H9 (cell line): ENCODE measurements at regions not wholly inside any gene's neighbourhood (a gene's known extent, or its start where the extent isn't known, plus 50 kb on each side); places are given as distances from the start of the nearest gene placed in this dataset.

Experiments used
- DNase-seq: peaks from one replicate; pipeline ENCODE4 v3.0.0-alpha.2; 2017
- H2AFZ ChIP-seq: one replicate; pipeline ENCODE4 v1.6.1; 2013; ENCODE audit warnings: mild to moderate bottlenecking, low read length, control low read depth, moderate library complexity
- H2AK5ac ChIP-seq: 2 replicates; pipeline ENCODE4 v1.6.1; 2013; ENCODE audit warnings: low read length, control low read depth, mixed read lengths; ENCODE audit not compliant: insufficient read length
- H2BK120ac ChIP-seq: one replicate; pipeline ENCODE4 v1.6.1; 2013; ENCODE audit warnings: low read depth, mild to moderate bottlenecking, low read length, control low read depth, inconsistent platforms; ENCODE audit not compliant: poor library complexity, severe bottlenecking
- H2BK12ac ChIP-seq: 2 replicates; pipeline ENCODE4 v1.6.1; 2013; ENCODE audit warnings: low read length, control low read depth, mixed read lengths, low read depth; ENCODE audit not compliant: insufficient read length
- H2BK15ac ChIP-seq: 2 replicates; pipeline ENCODE4 v1.6.1; 2013; ENCODE audit warnings: low read depth, low read length, control low read depth
- H2BK20ac ChIP-seq: one replicate; pipeline ENCODE4 v1.6.1; 2013; ENCODE audit warnings: low read depth, mild to moderate bottlenecking, low read length, control low read depth, inconsistent platforms; ENCODE audit not compliant: poor library complexity, severe bottlenecking
- H2BK5ac ChIP-seq: 2 replicates; pipeline ENCODE4 v1.6.1; 2013; ENCODE audit warnings: low read length, control low read depth, mixed read lengths; ENCODE audit not compliant: insufficient read length
- H3K14ac ChIP-seq: 2 replicates; pipeline ENCODE4 v1.6.1; 2013; ENCODE audit warnings: low read length, control low read depth; ENCODE audit not compliant: insufficient read depth
- H3K18ac ChIP-seq: 2 replicates; pipeline ENCODE4 v1.6.1; 2013; ENCODE audit warnings: low read depth, mild to moderate bottlenecking, mixed read lengths, low read length, control low read depth; ENCODE audit not compliant: insufficient read length
- H3K23ac ChIP-seq: 2 replicates; pipeline ENCODE4 v1.6.1; 2013; ENCODE audit warnings: low read length, control low read depth, mixed read lengths, low read depth; ENCODE audit not compliant: insufficient read length
- H3K23me2 ChIP-seq: 2 replicates; pipeline ENCODE4 v1.6.1; 2013; ENCODE audit warnings: low read depth, mild to moderate bottlenecking, mixed read lengths, low read length, control low read depth; ENCODE audit not compliant: insufficient read length, poor library complexity, severe bottlenecking
- H3K27ac ChIP-seq: 2 replicates; pipeline ENCODE4 v1.5.1; 2013; ENCODE audit warnings: low read length, control low read depth, mixed read lengths, low read depth; ENCODE audit not compliant: insufficient read length
- H3K27me3 ChIP-seq: 2 replicates; pipeline ENCODE4 v1.6.1; 2013; ENCODE audit warnings: low read length, control low read depth, inconsistent platforms; ENCODE audit not compliant: insufficient read depth
- H3K4ac ChIP-seq: 2 replicates; pipeline ENCODE4 v1.6.1; 2013; ENCODE audit warnings: low read depth, mild to moderate bottlenecking, control low read depth, inconsistent platforms, low read length, moderate library complexity
- H3K4me1 ChIP-seq: 2 replicates; pipeline ENCODE4 v1.6.1; 2013; ENCODE audit warnings: low read length, control low read depth, inconsistent platforms; ENCODE audit not compliant: insufficient read depth
- H3K4me2 ChIP-seq: 2 replicates; pipeline ENCODE4 v1.6.1; 2013; ENCODE audit warnings: low read length, control low read depth, mixed read lengths; ENCODE audit not compliant: insufficient read length, insufficient read depth
- H3K56ac ChIP-seq: 2 replicates; pipeline ENCODE4 v1.6.1; 2013; ENCODE audit warnings: low read depth, mild to moderate bottlenecking, mixed read lengths, low read length, control low read depth; ENCODE audit not compliant: insufficient read length
- H3K79me1 ChIP-seq: 2 replicates; pipeline ENCODE4 v1.6.1; 2013; ENCODE audit warnings: low read depth, mild to moderate bottlenecking, moderate library complexity, low read length, control low read depth, inconsistent platforms; ENCODE audit not compliant: insufficient read depth, poor library complexity, severe bottlenecking
- H3K79me2 ChIP-seq: 2 replicates; pipeline ENCODE4 v1.6.1; 2013; ENCODE audit warnings: low read length, control low read depth, inconsistent platforms; ENCODE audit not compliant: insufficient read depth
- H3K9ac ChIP-seq: 2 replicates; pipeline ENCODE4 v1.6.1; 2013; ENCODE audit warnings: low read length, control low read depth, mixed read lengths; ENCODE audit not compliant: insufficient read length; ENCODE audit errors: extremely low read depth
- H3K9me3 ChIP-seq: one replicate; pipeline ENCODE4 v1.6.1; 2013; ENCODE audit warnings: low read depth, low read length, inconsistent platforms; ENCODE audit not compliant: control insufficient read depth
- H3T11ph ChIP-seq: one replicate; pipeline ENCODE4 v1.6.1; 2013; ENCODE audit warnings: mild to moderate bottlenecking, low read length, control low read depth, inconsistent platforms
- H4K20me1 ChIP-seq: one replicate; pipeline ENCODE4 v1.6.1; 2013; ENCODE audit not compliant: control insufficient read depth, insufficient read length, insufficient read depth
- H4K5ac ChIP-seq: 2 replicates; pipeline ENCODE4 v1.6.1; 2013; ENCODE audit warnings: low read depth, mild to moderate bottlenecking, mixed read lengths, low read length, control low read depth; ENCODE audit not compliant: insufficient read length
- H4K8ac ChIP-seq: replicated peaks from 2 replicates; pipeline ENCODE4 v1.6.1; 2013; ENCODE audit warnings: low read length, control low read depth, mixed read lengths, low read depth; ENCODE audit not compliant: insufficient read length
- H4K91ac ChIP-seq: 2 replicates; pipeline ENCODE4 v1.6.1; 2013; ENCODE audit warnings: low read depth, mild to moderate bottlenecking, moderate library complexity, mixed read lengths, low read length, control low read depth; ENCODE audit not compliant: insufficient read length
- H3K27ac Mint-ChIP-seq, 3 experiments: 2 replicates in 2 of 3; 3 replicates in 1 of 3; pipeline ENCODE4 v1.8.0; 2020 to 2021; ENCODE audit warnings: mixed read lengths in 3 of 3, mild to moderate bottlenecking in 1 of 3, moderate library complexity in 1 of 3
- H3K27me3 Mint-ChIP-seq: 2 replicates; pipeline ENCODE4 v1.8.0; 2021; ENCODE audit warnings: low read depth, mild to moderate bottlenecking, moderate library complexity, mixed read lengths
- H3K36me3 Mint-ChIP-seq, 3 experiments: 2 replicates in 2 of 3; 3 replicates in 1 of 3; pipeline ENCODE4 v1.8.0; 2020 to 2021; ENCODE audit warnings: low read depth in 3 of 3, mixed read lengths in 3 of 3; ENCODE audit not compliant: insufficient read depth in 1 of 3
- H3K4me1 Mint-ChIP-seq, 2 experiments: 2 replicates each; pipeline ENCODE4 v1.8.0; 2020; ENCODE audit warnings: mixed read lengths in 2 of 2
- H3K4me3 Mint-ChIP-seq, 2 experiments: 2 replicates in 1 of 2; 3 replicates in 1 of 2; pipeline ENCODE4 v1.8.0; 2020 to 2021; ENCODE audit warnings: mild to moderate bottlenecking in 2 of 2, mixed read lengths in 2 of 2, moderate library complexity in 1 of 2
- H3K9me3 Mint-ChIP-seq, 2 experiments: 2 replicates in 1 of 2; 3 replicates in 1 of 2; pipeline ENCODE4 v1.8.0; 2020; ENCODE audit warnings: mild to moderate bottlenecking in 2 of 2, mixed read lengths in 2 of 2, moderate library complexity in 1 of 2
- WGBS: extraction: QIAGEN DNeasy Blood & Tissue Kit; methylation state at CpG from one replicate; pipeline ENCODE4 v1.1.7; 2013; ENCODE audit warnings: missing lambda C conversion rate, low lambda C conversion rate, mixed read lengths; ENCODE audit not compliant: insufficient read length; ENCODE audit errors: extremely low coverage; 5-methylcytosine and 5-hydroxymethylcytosine counted together
- TF ChIP-seq, protein P1 (sequence below): fragments of 200-600 bp; sonication (generic); conservative IDR thresholded peaks from 3 replicates; pipeline ENCODE4 v1.8.0; 2021; ENCODE audit warnings: antibody characterized with exemption, mild to moderate bottlenecking

DNA sequence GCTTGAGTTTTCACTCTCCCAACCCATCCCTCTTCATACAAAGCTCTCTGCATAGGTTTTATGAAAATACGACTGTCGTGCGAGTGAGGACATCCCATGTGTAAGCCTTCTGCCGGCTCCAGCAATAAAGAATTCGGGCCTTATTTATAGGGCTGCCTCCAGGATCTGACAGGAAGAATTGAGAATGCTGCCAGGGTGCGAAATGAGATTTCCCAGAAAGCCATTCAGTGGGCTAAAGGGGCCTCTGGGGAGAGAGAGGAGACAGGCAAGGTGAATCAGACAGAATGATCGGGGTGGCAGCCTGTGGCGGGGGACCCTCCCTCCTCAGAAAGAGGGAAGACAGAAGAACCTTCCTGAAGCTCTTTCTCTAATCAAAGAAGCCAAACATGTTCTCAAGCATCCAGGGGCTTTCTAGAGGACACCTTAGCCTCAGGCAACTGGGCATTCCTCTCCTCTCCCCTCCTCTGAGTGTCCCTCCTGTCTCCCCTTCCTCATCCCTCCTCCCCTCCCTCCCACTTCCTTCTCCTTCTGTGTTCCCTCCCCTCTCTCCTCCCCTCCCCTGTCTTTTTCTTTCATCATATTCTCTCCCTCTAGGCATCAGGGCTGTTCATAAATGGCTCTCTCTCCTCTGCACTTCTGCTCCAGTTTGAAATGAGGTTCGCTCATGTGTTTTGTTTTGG is 410.9 kb downstream of the TYW1 start:
- Histone ChIP-seq H2BK120ac (no peak overlapping the region), H3K56ac (no peak overlapping the region), H3K23ac (no peak overlapping the region), H2BK12ac (no peak overlapping the region), H2BK5ac (no peak overlapping the region), H3K18ac (no peak overlapping the region), H3K14ac (no peak overlapping the region), H4K91ac (no peak overlapping the region), H4K8ac (no peak overlapping the region), H2BK20ac (no peak overlapping the region), H3K79me1 (no peaks in the 10 kb centered on the region), H3K4ac (no peak overlapping the region), H2AK5ac (no peak overlapping the region), H4K20me1 (no peaks in the 10 kb centered on the region), H3K27ac (no peak overlapping the region), H3K4me1 (no peaks in the 10 kb centered on the region), H3K23me2 (no peaks in the 10 kb centered on the region), H3K79me2 (no peaks in the 10 kb centered on the region), H3K9me3 (peaks cover 3% of the 10 kb centered on the region), H3K9ac (no peak overlapping the region), H4K5ac (no peak overlapping the region), H2AFZ (no peak overlapping the region), H2BK15ac (no peak overlapping the region), H3K27me3 (no peaks in the 10 kb centered on the region), H3T11ph (no peak overlapping the region), H3K4me2 (no peak overlapping the region)
- Mint-ChIP-seq H3K36me3 (peaks cover 0 to 15% (median 5%) of the 10 kb centered on the region in 3 experiments; a peak in 4 of 7 replicates), H3K4me1 (peaks cover 0 to 3% of the 10 kb centered on the region in 2 experiments; a peak in 1 of 4 replicates), H3K9me3 (peaks cover 17 to 26% of the 10 kb centered on the region in 2 experiments), H3K27ac (peak overlapping the region in 1 of 3 experiments; percentile 31; a peak in 1 of 7 replicates), H3K27me3 (peaks cover 5% of the 10 kb centered on the region), H3K4me3 (no peak overlapping the region)
- WGBS: no CpG with 5 or more reads among the region's 9 CpGs
- no peak for DNase-seq
- TF ChIP-seq, protein P1, sequence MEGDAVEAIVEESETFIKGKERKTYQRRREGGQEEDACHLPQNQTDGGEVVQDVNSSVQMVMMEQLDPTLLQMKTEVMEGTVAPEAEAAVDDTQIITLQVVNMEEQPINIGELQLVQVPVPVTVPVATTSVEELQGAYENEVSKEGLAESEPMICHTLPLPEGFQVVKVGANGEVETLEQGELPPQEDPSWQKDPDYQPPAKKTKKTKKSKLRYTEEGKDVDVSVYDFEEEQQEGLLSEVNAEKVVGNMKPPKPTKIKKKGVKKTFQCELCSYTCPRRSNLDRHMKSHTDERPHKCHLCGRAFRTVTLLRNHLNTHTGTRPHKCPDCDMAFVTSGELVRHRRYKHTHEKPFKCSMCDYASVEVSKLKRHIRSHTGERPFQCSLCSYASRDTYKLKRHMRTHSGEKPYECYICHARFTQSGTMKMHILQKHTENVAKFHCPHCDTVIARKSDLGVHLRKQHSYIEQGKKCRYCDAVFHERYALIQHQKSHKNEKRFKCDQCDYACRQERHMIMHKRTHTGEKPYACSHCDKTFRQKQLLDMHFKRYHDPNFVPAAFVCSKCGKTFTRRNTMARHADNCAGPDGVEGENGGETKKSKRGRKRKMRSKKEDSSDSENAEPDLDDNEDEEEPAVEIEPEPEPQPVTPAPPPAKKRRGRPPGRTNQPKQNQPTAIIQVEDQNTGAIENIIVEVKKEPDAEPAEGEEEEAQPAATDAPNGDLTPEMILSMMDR: no peak
